ENCODE measurements at regions not wholly inside any gene's neighbourhood (a gene's known extent, or its start where the extent isn't known, plus 50 kb on each side); places are given as distances from the start of the nearest gene placed in this dataset.

DNA sequence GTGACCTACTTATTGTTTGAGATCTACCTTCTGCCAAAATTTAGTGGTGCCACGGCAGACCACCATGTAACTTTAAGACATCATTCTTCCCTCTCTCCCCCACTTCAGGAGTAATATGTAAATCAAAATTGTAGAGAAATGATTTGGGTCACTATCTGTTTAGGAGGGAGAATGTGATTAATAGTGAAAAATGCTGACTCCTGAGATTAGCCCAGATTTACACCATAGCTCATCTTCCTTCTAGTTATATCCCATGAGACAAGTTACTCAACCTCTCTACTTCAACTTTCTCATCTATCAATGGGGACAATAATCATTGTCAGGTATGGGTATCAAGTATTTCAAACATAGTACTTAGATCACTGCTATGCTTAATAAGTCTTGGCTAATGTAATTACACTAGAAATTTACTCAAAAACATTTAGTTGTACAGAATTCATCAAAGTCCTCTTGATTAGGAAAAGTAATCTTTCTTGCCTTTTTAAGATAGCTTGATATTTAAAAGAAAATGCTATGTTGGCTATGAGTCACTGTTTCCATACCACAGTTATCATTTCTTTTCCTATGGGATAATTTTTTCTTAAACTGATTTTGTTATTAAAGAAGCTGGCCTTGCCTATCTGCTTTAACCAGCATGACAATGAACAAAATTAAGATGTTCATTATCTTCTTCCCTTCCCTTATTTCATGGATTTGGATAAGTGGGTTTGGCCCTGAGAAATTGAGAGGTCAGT lies 1038.9 kb upstream of the ZEB2 start:
- TF ChIP-seq, protein P1, sequence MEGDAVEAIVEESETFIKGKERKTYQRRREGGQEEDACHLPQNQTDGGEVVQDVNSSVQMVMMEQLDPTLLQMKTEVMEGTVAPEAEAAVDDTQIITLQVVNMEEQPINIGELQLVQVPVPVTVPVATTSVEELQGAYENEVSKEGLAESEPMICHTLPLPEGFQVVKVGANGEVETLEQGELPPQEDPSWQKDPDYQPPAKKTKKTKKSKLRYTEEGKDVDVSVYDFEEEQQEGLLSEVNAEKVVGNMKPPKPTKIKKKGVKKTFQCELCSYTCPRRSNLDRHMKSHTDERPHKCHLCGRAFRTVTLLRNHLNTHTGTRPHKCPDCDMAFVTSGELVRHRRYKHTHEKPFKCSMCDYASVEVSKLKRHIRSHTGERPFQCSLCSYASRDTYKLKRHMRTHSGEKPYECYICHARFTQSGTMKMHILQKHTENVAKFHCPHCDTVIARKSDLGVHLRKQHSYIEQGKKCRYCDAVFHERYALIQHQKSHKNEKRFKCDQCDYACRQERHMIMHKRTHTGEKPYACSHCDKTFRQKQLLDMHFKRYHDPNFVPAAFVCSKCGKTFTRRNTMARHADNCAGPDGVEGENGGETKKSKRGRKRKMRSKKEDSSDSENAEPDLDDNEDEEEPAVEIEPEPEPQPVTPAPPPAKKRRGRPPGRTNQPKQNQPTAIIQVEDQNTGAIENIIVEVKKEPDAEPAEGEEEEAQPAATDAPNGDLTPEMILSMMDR (IDR thresholded peaks at IDR 0.05) = no peak
- no peak for TF ChIP-seq POLR2A (IDR thresholded peaks at IDR 0.05)

Measured in Peyer's patch (tissue), 4 donors.